Progenitor cell of endocrine pancreas (in vitro differentiated cells): ENCODE measurements at regions not wholly inside any gene's neighbourhood (a gene's known extent, or its start where the extent isn't known, plus 50 kb on each side); places are given as distances from the start of the nearest gene placed in this dataset.
A peak's percentile ranks its signal among the peaks of the same experiment; 100 is the strongest.

Experiments used
- DNase-seq: peaks from one replicate; pipeline ENCODE4 v3.0.0; 2021; ENCODE audit warnings: low spot score; ENCODE audit not compliant: unreplicated experiment
- H3K27ac Mint-ChIP-seq: 2 replicates; pipeline ENCODE4 v1.8.0; 2021; ENCODE audit warnings: mild to moderate bottlenecking, moderate library complexity, mixed read lengths
- H3K27me3 Mint-ChIP-seq: 2 replicates; pipeline ENCODE4 v1.8.0; 2021; ENCODE audit warnings: mixed read lengths
- H3K36me3 Mint-ChIP-seq: 2 replicates; pipeline ENCODE4 v1.8.0; 2022; ENCODE audit warnings: mixed read lengths; ENCODE audit not compliant: insufficient read depth
- H3K4me1 Mint-ChIP-seq: 2 replicates; pipeline ENCODE4 v1.8.0; 2021; ENCODE audit warnings: low read depth, mixed read lengths
- H3K4me3 Mint-ChIP-seq: 2 replicates; pipeline ENCODE4 v1.8.0; 2021; ENCODE audit warnings: low read depth, mild to moderate bottlenecking, moderate library complexity, mixed read lengths
- H3K9me3 Mint-ChIP-seq: 2 replicates; pipeline ENCODE4 v1.8.0; 2021; ENCODE audit warnings: low read depth, mixed read lengths
- CTCF ChIP-seq: fragments of 200-600 bp; sonication (generic); IDR thresholded peaks from one replicate; pipeline ENCODE4 v1.5.0; 2021; ENCODE audit warnings: antibody characterized with exemption, mild to moderate bottlenecking; ENCODE audit not compliant: unreplicated experiment

- Mint-ChIP-seq H3K27ac (no peak overlapping the region), H3K4me3 (no peak overlapping the region), H3K27me3 (peaks cover 2% of the 10 kb centered on the region), H3K4me1 (no peaks in the 10 kb centered on the region), H3K9me3 (peaks cover 3% of the 10 kb centered on the region), H3K36me3 (no peaks in the 10 kb centered on the region)
- no peak for DNase-seq
- no peak for TF ChIP-seq CTCF
Observed at GRCh38 chr7:69060516-69060915, 537.8 kb upstream of the AUTS2 start.

- peaks cover 4% of the 10 kb centered on the region for H3K9me3 Mint-ChIP-seq
- no peaks in the 10 kb centered on the region for H3K36me3 Mint-ChIP-seq
- no peak overlapping the region for H3K4me3 Mint-ChIP-seq
- H3K27me3 Mint-ChIP-seq: peaks cover 2% of the 10 kb centered on the region
- H3K4me1 Mint-ChIP-seq: no peaks in the 10 kb centered on the region
- H3K27ac Mint-ChIP-seq: no peak overlapping the region
- TF ChIP-seq CTCF: no peak
- no peak for DNase-seq
Observed at GRCh38 chr7:69062020-69062765, 536.1 kb upstream of the AUTS2 start.

GRCh38 chr7:69067397-69067796 is 530.9 kb upstream of the AUTS2 start:
- peak; percentile 65 for TF ChIP-seq CTCF
- Mint-ChIP-seq H3K27ac (no peak overlapping the region), H3K4me1 (no peaks in the 10 kb centered on the region), H3K27me3 (peaks cover 3% of the 10 kb centered on the region), H3K36me3 (peaks cover 3% of the 10 kb centered on the region), H3K4me3 (no peak overlapping the region), H3K9me3 (peaks cover 26% of the 10 kb centered on the region)
- DNase-seq: no peak

- TF ChIP-seq CTCF: no peak
- Mint-ChIP-seq H3K4me3 (no peak overlapping the region), H3K27ac (no peak overlapping the region), H3K27me3 (peaks cover 3% of the 10 kb centered on the region), H3K36me3 (peaks cover 3% of the 10 kb centered on the region), H3K4me1 (no peaks in the 10 kb centered on the region), H3K9me3 (peaks cover 26% of the 10 kb centered on the region)
- DNase-seq: no peak
Observed at GRCh38 chr7:69070476-69070875, 527.8 kb upstream of the AUTS2 start.

GRCh38 chr7:69076566-69076965 is 521.7 kb upstream of the AUTS2 start:
- Mint-ChIP-seq H3K4me1 (no peaks in the 10 kb centered on the region), H3K27me3 (no peaks in the 10 kb centered on the region)

More at GRCh38 chr7:69076566-69076965, 521.7 kb upstream of the AUTS2 start:
- DNase-seq: no peak
- Mint-ChIP-seq H3K4me3 (no peak overlapping the region), H3K36me3 (no peaks in the 10 kb centered on the region), H3K9me3 (peaks cover 6% of the 10 kb centered on the region), H3K27ac (no peak overlapping the region)
- no peak for TF ChIP-seq CTCF
